ENCODE measurements at regions not wholly inside any gene's neighbourhood (a gene's known extent, or its start where the extent isn't known, plus 50 kb on each side); places are given as distances from the start of the nearest gene placed in this dataset.

GRCh38 chr11:109695696-109696095 lies 273.7 kb downstream of the C11orf87 start:
- H3K27ac ChIP-seq: no peak overlapping the region
- no peak for TF ChIP-seq POLR2A (IDR thresholded peaks at IDR 0.05)
- no peak for TF ChIP-seq EP300 (IDR thresholded peaks at IDR 0.05; ENCODE audit: low read depth)
- TF ChIP-seq, protein P1, sequence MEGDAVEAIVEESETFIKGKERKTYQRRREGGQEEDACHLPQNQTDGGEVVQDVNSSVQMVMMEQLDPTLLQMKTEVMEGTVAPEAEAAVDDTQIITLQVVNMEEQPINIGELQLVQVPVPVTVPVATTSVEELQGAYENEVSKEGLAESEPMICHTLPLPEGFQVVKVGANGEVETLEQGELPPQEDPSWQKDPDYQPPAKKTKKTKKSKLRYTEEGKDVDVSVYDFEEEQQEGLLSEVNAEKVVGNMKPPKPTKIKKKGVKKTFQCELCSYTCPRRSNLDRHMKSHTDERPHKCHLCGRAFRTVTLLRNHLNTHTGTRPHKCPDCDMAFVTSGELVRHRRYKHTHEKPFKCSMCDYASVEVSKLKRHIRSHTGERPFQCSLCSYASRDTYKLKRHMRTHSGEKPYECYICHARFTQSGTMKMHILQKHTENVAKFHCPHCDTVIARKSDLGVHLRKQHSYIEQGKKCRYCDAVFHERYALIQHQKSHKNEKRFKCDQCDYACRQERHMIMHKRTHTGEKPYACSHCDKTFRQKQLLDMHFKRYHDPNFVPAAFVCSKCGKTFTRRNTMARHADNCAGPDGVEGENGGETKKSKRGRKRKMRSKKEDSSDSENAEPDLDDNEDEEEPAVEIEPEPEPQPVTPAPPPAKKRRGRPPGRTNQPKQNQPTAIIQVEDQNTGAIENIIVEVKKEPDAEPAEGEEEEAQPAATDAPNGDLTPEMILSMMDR (IDR thresholded peaks at IDR 0.05): no peak
- no peak for TF ChIP-seq POLR2AphosphoS5 (IDR thresholded peaks at IDR 0.05)
- H3K27me3 ChIP-seq: no peaks in the 10 kb centered on the region
- WGBS, 2 donors (ENCODE audit: low coverage in 1 of 2): 44 to 86% methylated on average over 1 to 4 of the region's 4 CpGs
- DNase-seq: no peak
- H3K36me3 ChIP-seq: no peaks in the 10 kb centered on the region
- no peak overlapping the region for H3K4me3 ChIP-seq
- in situ Hi-C loops (cut with MboI; ENCODE audit: low pct_ligation_motif_present in 1 of 4, low pct_unique_long_range_greater_than_20kb in 1 of 4, low sequenced_read_pairs in 3 of 4): loop anchor here in 2 of 4 donors (25.0 kb wide), 2 partner anchors 983 to 1008 kb away; no protein-coding TSS in a partner anchor
- H3K9me3 ChIP-seq: no peaks in the 10 kb centered on the region
- H3K4me1 ChIP-seq: no peaks in the 10 kb centered on the region
- intact Hi-C loops (cut with DNase I; ENCODE audit: low total_unique reads): no loop called here

- in situ Hi-C loops (cut with MboI; ENCODE audit: low pct_ligation_motif_present in 1 of 4, low pct_unique_long_range_greater_than_20kb in 1 of 4, low sequenced_read_pairs in 3 of 4) (loop anchor here in 2 of 4 donors (25.0 kb wide), 2 partner anchors 984 to 1009 kb away; no protein-coding TSS in a partner anchor), intact Hi-C loops (cut with DNase I; ENCODE audit: low total_unique reads) (no loop called here)
- TF ChIP-seq, protein P1 (IDR thresholded peaks at IDR 0.05): no peak
- no peak for TF ChIP-seq POLR2AphosphoS5 (IDR thresholded peaks at IDR 0.05)
- TF ChIP-seq POLR2A (IDR thresholded peaks at IDR 0.05): no peak
- TF ChIP-seq EP300 (IDR thresholded peaks at IDR 0.05; ENCODE audit: low read depth): no peak
- H3K4me1 ChIP-seq: no peaks in the 10 kb centered on the region
- DNase-seq: no peak
- H3K9me3 ChIP-seq: no peaks in the 10 kb centered on the region
- no peaks in the 10 kb centered on the region for H3K27me3 ChIP-seq
- no peak overlapping the region for H3K27ac ChIP-seq
- WGBS, 2 donors (ENCODE audit: low coverage in 1 of 2): 75 to 100% methylated on average over 1 to 3 of the region's 3 CpGs
- no peak overlapping the region for H3K4me3 ChIP-seq
- no peaks in the 10 kb centered on the region for H3K36me3 ChIP-seq
These were observed 274.4 kb downstream of the C11orf87 start for GRCh38 chr11:109696191-109696897.

- TF ChIP-seq, protein P1 (IDR thresholded peaks at IDR 0.05): peak; percentile 25 to 58 (median 39)
- no peak for TF ChIP-seq POLR2A (IDR thresholded peaks at IDR 0.05)
- H3K4me3 ChIP-seq: no peak overlapping the region
- in situ Hi-C loops (cut with MboI; ENCODE audit: low pct_ligation_motif_present in 1 of 4, low pct_unique_long_range_greater_than_20kb in 1 of 4, low sequenced_read_pairs in 3 of 4) (loop anchor here in 2 of 4 donors (25.0 kb wide), 2 partner anchors 985 to 1010 kb away; no protein-coding TSS in a partner anchor), intact Hi-C loops (cut with DNase I; ENCODE audit: low total_unique reads) (no loop called here)
- no peak overlapping the region for H3K27ac ChIP-seq
- H3K27me3 ChIP-seq: no peaks in the 10 kb centered on the region
- no peaks in the 10 kb centered on the region for H3K9me3 ChIP-seq
- H3K36me3 ChIP-seq: no peaks in the 10 kb centered on the region
- no peaks in the 10 kb centered on the region for H3K4me1 ChIP-seq
- no peak for DNase-seq
- 54 to 95% methylated on average over 2 to 4 of the region's 4 CpGs for WGBS, 2 donors (ENCODE audit: low coverage in 1 of 2)
These were observed 275.3 kb downstream of the C11orf87 start for GRCh38 chr11:109697140-109697843.

DNA sequence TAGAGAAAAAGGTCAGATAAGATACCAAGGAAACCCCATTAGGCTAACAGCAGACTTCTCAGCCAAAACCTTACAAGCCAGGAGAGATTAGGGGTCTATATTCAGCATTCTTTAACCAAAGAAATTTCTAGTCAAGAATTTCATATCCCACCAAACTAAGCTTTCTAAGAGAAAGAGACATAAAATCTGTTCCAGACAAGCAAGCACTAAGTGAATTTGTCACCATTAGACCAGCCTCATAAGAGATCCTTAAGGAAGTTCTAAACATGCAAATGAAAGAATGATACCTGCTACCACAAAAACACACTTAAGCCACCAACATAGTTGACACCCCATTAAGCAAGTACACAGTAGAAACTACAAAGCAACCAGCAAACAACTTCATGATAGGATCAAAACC lies 276.2 kb downstream of the C11orf87 start:
- H3K4me1 ChIP-seq: no peaks in the 10 kb centered on the region
- TF ChIP-seq EP300 (IDR thresholded peaks at IDR 0.05; ENCODE audit: low read depth): no peak
- TF ChIP-seq POLR2AphosphoS5 (IDR thresholded peaks at IDR 0.05): no peak
- TF ChIP-seq, protein P1 (IDR thresholded peaks at IDR 0.05): no peak
- TF ChIP-seq POLR2A (IDR thresholded peaks at IDR 0.05): no peak
- H3K27ac ChIP-seq: no peak overlapping the region
- no peak for DNase-seq
- in situ Hi-C loops (cut with MboI; ENCODE audit: low pct_ligation_motif_present in 1 of 4, low pct_unique_long_range_greater_than_20kb in 1 of 4, low sequenced_read_pairs in 3 of 4): loop anchor here in 2 of 4 donors (25.0 kb wide), 2 partner anchors 986 to 1011 kb away; no protein-coding TSS in a partner anchor
- no peaks in the 10 kb centered on the region for H3K27me3 ChIP-seq
- H3K36me3 ChIP-seq: no peaks in the 10 kb centered on the region
- no peaks in the 10 kb centered on the region for H3K9me3 ChIP-seq
- H3K4me3 ChIP-seq: no peak overlapping the region
- intact Hi-C loops (cut with DNase I; ENCODE audit: low total_unique reads): no loop called here
